HG03175 (cell line): ENCODE measurements at regions not wholly inside any gene's neighbourhood (a gene's known extent, or its start where the extent isn't known, plus 50 kb on each side); places are given as distances from the start of the nearest gene placed in this dataset.

Source experiments
- ATAC-seq: cut with Tn5 transposase; IDR thresholded peaks from one replicate; pipeline ENCODE4 v1.9.1; 2021; ENCODE audit warnings: mild to moderate bottlenecking, moderate library complexity; ENCODE audit not compliant: unreplicated experiment

- ATAC-seq: no peak
These were observed 52.4 kb upstream of the SPATA13 start for GRCh38 chr13:24107955-24108614.

DNA sequence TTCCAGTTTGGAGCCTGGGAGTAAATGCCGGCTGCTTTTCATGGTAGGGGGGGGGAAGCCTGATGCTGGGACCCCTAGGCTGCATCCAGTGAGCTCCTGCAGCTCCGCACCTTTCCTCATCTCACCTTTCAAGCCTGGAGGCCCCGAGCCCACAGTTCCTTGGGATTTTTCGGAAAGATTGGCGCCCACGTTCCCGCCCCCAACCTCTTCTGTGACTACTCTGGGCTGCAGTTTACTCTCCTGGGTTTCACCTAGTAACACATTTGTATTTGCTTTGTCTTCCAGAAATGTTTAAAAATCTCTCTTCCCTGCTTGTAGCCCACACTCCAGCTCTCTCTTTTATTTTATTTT, 51.9 kb upstream of the SPATA13 start:
- no peak for ATAC-seq

GRCh38 chr13:24110011-24110410, 50.5 kb upstream of the SPATA13 start:
- no peak for ATAC-seq
